ENCODE measurements at regions not wholly inside any gene's neighbourhood (a gene's known extent, or its start where the extent isn't known, plus 50 kb on each side); places are given as distances from the start of the nearest gene placed in this dataset.

GRCh38 chrX:120680090-120680489 lies 50.2 kb upstream of the C1GALT1C1 start:
- TF ChIP-seq GATA2 (IDR thresholded peaks at IDR 0.05; ENCODE audit: insufficient read depth, insufficient read length, low read depth, low read length) = no peak
- TF ChIP-seq, protein P1, sequence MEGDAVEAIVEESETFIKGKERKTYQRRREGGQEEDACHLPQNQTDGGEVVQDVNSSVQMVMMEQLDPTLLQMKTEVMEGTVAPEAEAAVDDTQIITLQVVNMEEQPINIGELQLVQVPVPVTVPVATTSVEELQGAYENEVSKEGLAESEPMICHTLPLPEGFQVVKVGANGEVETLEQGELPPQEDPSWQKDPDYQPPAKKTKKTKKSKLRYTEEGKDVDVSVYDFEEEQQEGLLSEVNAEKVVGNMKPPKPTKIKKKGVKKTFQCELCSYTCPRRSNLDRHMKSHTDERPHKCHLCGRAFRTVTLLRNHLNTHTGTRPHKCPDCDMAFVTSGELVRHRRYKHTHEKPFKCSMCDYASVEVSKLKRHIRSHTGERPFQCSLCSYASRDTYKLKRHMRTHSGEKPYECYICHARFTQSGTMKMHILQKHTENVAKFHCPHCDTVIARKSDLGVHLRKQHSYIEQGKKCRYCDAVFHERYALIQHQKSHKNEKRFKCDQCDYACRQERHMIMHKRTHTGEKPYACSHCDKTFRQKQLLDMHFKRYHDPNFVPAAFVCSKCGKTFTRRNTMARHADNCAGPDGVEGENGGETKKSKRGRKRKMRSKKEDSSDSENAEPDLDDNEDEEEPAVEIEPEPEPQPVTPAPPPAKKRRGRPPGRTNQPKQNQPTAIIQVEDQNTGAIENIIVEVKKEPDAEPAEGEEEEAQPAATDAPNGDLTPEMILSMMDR (IDR thresholded peaks at IDR 0.05; ENCODE audit: extremely low read depth in 1 of 2, insufficient read depth in 1 of 2, low read depth in 1 of 2, low read length in 2 of 2) = no peak
- TF ChIP-seq FOS (IDR thresholded peaks at IDR 0.05; ENCODE audit: borderline replicate concordance, insufficient read depth, low read length) = no peak
- TF ChIP-seq POLR2A (IDR thresholded peaks at IDR 0.05; ENCODE audit: low read depth, low read length) = no peak
- TF ChIP-seq EZH2 (IDR thresholded peaks at IDR 0.05; ENCODE audit: borderline replicate concordance, low read depth, low read length, severe bottlenecking) = no peak
- no peak for TF ChIP-seq POLR2AphosphoS5 (IDR thresholded peaks at IDR 0.05; ENCODE audit: insufficient read depth, low read depth, low read length)
- TF ChIP-seq MAX (IDR thresholded peaks at IDR 0.05; ENCODE audit: insufficient read depth, insufficient read length) = no peak
- TF ChIP-seq JUN (IDR thresholded peaks at IDR 0.05; ENCODE audit: borderline replicate concordance, insufficient read depth, insufficient read length, low read depth) = no peak
- no peak for TF ChIP-seq MYC (IDR thresholded peaks at IDR 0.05; ENCODE audit: low read depth, low read length)
